ENCODE measurements at regions not wholly inside any gene's neighbourhood (a gene's known extent, or its start where the extent isn't known, plus 50 kb on each side); places are given as distances from the start of the nearest gene placed in this dataset.

DNA sequence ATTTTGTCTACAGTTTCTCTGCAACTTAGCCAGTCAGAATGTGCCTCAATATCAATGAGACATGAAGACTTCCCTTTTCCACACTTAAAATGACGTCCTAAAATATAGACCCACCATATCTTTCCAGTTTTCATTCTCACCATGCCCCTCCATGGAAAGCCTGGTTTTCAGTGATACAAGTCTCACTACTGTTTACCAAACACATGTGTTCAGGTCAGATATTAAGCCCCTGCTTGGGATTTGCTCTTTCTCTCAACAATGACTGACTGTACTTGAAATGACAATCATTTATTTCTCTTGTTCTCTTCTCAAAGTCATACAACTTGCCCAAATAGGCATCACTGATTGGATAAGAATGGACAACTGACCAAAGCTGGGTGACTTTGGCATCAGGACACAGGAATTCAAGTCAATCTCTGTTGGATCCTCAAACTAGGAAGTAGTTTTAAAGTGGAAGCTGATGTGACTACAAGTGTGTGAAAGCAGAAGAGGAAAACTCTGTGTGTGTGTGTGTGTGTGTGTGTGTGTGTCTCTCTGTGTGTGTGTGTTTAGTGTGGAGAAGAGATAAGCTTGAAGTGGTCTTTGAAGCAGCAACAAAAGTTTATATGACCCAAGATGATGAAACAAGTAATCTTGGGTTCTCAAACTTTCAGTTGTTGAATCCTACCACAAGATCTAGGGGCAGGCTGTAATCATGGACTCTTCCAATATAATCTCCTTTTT, 217.4 kb upstream of the FGF13 start:
- TF ChIP-seq, protein P1, sequence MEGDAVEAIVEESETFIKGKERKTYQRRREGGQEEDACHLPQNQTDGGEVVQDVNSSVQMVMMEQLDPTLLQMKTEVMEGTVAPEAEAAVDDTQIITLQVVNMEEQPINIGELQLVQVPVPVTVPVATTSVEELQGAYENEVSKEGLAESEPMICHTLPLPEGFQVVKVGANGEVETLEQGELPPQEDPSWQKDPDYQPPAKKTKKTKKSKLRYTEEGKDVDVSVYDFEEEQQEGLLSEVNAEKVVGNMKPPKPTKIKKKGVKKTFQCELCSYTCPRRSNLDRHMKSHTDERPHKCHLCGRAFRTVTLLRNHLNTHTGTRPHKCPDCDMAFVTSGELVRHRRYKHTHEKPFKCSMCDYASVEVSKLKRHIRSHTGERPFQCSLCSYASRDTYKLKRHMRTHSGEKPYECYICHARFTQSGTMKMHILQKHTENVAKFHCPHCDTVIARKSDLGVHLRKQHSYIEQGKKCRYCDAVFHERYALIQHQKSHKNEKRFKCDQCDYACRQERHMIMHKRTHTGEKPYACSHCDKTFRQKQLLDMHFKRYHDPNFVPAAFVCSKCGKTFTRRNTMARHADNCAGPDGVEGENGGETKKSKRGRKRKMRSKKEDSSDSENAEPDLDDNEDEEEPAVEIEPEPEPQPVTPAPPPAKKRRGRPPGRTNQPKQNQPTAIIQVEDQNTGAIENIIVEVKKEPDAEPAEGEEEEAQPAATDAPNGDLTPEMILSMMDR (IDR thresholded peaks at IDR 0.05) = no peak
- TF ChIP-seq FOXK1 (CRISPR knock-in tag; IDR thresholded peaks at IDR 0.05) (no peak), ZNF219 (CRISPR knock-in tag; IDR thresholded peaks at IDR 0.05; ENCODE audit: borderline replicate concordance) (no peak), IRF2 (CRISPR knock-in tag; IDR thresholded peaks at IDR 0.05; ENCODE audit: borderline replicate concordance, low read depth) (no peak), KAT7 (CRISPR knock-in tag; IDR thresholded peaks at IDR 0.05; ENCODE audit: borderline replicate concordance) (no peak), TCF7 (CRISPR knock-in tag; IDR thresholded peaks at IDR 0.05; ENCODE audit: low read depth) (no peak), ZNF232 (CRISPR knock-in tag; IDR thresholded peaks at IDR 0.05) (no peak)
- TF ChIP-seq, protein P2, sequence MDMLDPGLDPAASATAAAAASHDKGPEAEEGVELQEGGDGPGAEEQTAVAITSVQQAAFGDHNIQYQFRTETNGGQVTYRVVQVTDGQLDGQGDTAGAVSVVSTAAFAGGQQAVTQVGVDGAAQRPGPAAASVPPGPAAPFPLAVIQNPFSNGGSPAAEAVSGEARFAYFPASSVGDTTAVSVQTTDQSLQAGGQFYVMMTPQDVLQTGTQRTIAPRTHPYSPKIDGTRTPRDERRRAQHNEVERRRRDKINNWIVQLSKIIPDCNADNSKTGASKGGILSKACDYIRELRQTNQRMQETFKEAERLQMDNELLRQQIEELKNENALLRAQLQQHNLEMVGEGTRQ (CRISPR knock-in tag; IDR thresholded peaks at IDR 0.05) = no peak
- TF ChIP-seq, protein P3, sequence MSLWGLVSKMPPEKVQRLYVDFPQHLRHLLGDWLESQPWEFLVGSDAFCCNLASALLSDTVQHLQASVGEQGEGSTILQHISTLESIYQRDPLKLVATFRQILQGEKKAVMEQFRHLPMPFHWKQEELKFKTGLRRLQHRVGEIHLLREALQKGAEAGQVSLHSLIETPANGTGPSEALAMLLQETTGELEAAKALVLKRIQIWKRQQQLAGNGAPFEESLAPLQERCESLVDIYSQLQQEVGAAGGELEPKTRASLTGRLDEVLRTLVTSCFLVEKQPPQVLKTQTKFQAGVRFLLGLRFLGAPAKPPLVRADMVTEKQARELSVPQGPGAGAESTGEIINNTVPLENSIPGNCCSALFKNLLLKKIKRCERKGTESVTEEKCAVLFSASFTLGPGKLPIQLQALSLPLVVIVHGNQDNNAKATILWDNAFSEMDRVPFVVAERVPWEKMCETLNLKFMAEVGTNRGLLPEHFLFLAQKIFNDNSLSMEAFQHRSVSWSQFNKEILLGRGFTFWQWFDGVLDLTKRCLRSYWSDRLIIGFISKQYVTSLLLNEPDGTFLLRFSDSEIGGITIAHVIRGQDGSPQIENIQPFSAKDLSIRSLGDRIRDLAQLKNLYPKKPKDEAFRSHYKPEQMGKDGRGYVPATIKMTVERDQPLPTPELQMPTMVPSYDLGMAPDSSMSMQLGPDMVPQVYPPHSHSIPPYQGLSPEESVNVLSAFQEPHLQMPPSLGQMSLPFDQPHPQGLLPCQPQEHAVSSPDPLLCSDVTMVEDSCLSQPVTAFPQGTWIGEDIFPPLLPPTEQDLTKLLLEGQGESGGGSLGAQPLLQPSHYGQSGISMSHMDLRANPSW (CRISPR knock-in tag; conservative IDR thresholded peaks at IDR 0.05; ENCODE audit: low read depth) = no peak
- TF ChIP-seq, protein P4, sequence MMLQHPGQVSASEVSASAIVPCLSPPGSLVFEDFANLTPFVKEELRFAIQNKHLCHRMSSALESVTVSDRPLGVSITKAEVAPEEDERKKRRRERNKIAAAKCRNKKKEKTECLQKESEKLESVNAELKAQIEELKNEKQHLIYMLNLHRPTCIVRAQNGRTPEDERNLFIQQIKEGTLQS (CRISPR knock-in tag; conservative IDR thresholded peaks at IDR 0.05) = no peak
- TF ChIP-seq, protein P5, sequence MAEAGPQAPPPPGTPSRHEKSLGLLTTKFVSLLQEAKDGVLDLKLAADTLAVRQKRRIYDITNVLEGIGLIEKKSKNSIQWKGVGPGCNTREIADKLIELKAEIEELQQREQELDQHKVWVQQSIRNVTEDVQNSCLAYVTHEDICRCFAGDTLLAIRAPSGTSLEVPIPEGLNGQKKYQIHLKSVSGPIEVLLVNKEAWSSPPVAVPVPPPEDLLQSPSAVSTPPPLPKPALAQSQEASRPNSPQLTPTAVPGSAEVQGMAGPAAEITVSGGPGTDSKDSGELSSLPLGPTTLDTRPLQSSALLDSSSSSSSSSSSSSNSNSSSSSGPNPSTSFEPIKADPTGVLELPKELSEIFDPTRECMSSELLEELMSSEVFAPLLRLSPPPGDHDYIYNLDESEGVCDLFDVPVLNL (CRISPR knock-in tag; IDR thresholded peaks at IDR 0.05; ENCODE audit: borderline replicate concordance, low read depth) = no peak
- TF ChIP-seq, protein P6, sequence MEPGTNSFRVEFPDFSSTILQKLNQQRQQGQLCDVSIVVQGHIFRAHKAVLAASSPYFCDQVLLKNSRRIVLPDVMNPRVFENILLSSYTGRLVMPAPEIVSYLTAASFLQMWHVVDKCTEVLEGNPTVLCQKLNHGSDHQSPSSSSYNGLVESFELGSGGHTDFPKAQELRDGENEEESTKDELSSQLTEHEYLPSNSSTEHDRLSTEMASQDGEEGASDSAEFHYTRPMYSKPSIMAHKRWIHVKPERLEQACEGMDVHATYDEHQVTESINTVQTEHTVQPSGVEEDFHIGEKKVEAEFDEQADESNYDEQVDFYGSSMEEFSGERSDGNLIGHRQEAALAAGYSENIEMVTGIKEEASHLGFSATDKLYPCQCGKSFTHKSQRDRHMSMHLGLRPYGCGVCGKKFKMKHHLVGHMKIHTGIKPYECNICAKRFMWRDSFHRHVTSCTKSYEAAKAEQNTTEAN (CRISPR knock-in tag; IDR thresholded peaks at IDR 0.05) = no peak
- TF ChIP-seq, protein P7, sequence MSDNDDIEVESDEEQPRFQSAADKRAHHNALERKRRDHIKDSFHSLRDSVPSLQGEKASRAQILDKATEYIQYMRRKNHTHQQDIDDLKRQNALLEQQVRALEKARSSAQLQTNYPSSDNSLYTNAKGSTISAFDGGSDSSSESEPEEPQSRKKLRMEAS (CRISPR knock-in tag; IDR thresholded peaks at IDR 0.05) = no peak
- TF ChIP-seq, protein P8, sequence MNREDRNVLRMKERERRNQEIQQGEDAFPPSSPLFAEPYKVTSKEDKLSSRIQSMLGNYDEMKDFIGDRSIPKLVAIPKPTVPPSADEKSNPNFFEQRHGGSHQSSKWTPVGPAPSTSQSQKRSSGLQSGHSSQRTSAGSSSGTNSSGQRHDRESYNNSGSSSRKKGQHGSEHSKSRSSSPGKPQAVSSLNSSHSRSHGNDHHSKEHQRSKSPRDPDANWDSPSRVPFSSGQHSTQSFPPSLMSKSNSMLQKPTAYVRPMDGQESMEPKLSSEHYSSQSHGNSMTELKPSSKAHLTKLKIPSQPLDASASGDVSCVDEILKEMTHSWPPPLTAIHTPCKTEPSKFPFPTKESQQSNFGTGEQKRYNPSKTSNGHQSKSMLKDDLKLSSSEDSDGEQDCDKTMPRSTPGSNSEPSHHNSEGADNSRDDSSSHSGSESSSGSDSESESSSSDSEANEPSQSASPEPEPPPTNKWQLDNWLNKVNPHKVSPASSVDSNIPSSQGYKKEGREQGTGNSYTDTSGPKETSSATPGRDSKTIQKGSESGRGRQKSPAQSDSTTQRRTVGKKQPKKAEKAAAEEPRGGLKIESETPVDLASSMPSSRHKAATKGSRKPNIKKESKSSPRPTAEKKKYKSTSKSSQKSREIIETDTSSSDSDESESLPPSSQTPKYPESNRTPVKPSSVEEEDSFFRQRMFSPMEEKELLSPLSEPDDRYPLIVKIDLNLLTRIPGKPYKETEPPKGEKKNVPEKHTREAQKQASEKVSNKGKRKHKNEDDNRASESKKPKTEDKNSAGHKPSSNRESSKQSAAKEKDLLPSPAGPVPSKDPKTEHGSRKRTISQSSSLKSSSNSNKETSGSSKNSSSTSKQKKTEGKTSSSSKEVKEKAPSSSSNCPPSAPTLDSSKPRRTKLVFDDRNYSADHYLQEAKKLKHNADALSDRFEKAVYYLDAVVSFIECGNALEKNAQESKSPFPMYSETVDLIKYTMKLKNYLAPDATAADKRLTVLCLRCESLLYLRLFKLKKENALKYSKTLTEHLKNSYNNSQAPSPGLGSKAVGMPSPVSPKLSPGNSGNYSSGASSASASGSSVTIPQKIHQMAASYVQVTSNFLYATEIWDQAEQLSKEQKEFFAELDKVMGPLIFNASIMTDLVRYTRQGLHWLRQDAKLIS (CRISPR knock-in tag; IDR thresholded peaks at IDR 0.05; ENCODE audit: borderline replicate concordance) = no peak

All from WTC11 (cell line).